MG63 (cell line): ENCODE measurements at regions not wholly inside any gene's neighbourhood (a gene's known extent, or its start where the extent isn't known, plus 50 kb on each side); places are given as distances from the start of the nearest gene placed in this dataset.

Experiments
- DNase-seq: peaks from one replicate; pipeline ENCODE4 v3.0.0-alpha.2; 2020
- H3K27me3 ChIP-seq: fragments of 250-450 bp; sonication (Bioruptor Pico); 2 replicates; pipeline ENCODE4 v1.5.1; 2020; ENCODE audit warnings: mild to moderate bottlenecking, moderate library complexity
- H3K36me3 ChIP-seq: fragments of 250-450 bp; sonication (Bioruptor Pico); 2 replicates; pipeline ENCODE4 v1.5.1; 2020; ENCODE audit warnings: mild to moderate bottlenecking, moderate library complexity
- H3K4me3 ChIP-seq: fragments of 250-450 bp; sonication (Bioruptor Pico); 2 replicates; pipeline ENCODE4 v1.5.1; 2020; ENCODE audit warnings: mild to moderate bottlenecking, moderate library complexity
- H3K9me3 ChIP-seq: fragments of 250-450 bp; sonication (Bioruptor Pico); 2 replicates; pipeline ENCODE4 v1.5.1; 2020; ENCODE audit warnings: mild to moderate bottlenecking, moderate library complexity

DNA sequence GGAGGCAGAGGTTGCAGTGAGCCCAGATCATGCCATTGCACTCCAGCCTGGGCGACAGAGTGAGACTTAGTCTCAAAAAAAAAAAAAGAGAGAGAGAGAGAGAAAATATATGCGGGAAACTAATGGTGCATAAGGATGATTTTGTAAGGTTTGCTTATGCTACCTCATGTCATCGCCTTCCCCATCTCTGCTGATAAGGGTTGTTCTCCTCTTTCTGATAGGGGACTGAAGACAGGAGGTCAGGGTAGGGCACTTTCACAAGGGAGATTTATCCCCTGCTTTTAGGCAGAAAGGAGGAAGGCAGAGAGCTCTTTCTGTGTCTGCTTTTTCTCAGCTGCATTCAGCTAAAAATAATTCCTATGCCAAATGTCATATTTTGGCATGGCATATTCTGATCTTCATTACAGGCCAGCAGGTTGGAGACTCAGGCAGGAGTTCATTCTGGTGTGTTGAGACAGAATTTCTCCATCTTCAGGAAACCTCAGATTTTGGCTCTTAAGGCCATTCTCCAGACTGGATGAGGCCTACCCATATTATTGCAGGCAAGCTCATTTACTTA is 220.2 kb downstream of the AUH start:
- no peaks in the 10 kb centered on the region for H3K36me3 ChIP-seq
- no peak for DNase-seq

DNA sequence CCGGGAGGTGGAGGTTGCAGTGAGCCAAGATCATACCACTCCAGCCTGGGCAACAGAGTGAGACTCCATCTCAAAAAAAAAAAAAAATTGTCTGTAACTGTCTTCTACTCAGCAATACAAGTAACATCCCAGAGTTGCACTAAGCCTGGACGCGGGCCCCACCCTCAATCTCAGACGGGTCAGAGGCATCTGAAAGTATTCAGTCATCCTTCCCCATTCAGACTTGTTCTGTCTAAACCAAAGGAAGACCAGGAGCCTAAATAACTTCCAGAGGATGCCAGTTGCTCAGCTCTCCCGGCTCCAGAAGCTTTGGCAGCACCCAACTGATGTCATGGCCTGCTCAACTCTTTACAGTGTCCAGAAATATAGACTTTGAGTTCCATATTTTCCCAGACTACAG is 218.6 kb downstream of the AUH start:
- Histone ChIP-seq H3K27me3 (no peaks in the 10 kb centered on the region), H3K36me3 (no peaks in the 10 kb centered on the region), H3K4me3 (no peak overlapping the region), H3K9me3 (no peaks in the 10 kb centered on the region)
- no peak for DNase-seq

More for the DNA sequence above, 220.2 kb downstream of the AUH start:
- Histone ChIP-seq H3K9me3 (no peaks in the 10 kb centered on the region), H3K4me3 (no peak overlapping the region), H3K27me3 (no peaks in the 10 kb centered on the region)

DNA sequence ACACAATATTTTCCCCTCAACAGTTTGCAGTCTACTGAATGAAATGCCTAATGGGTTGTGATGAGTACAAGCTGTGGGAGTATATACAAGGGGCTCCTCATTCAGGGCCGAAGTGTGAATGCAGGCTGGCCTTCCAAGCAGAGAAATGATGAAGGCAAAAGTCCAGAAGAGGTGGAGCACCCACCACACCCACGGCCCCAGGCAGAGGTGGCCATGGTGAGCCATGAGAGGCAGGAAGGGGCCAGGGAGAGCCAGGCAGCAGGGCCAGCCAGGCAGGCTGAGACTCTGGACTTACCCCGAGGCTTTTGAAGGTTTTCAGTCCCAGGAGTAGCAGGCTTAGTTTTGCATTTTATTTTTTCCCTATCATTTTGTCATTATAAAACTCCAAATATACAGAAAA is 218.1 kb downstream of the AUH start:
- DNase-seq = no peak
- H3K27me3 ChIP-seq = no peaks in the 10 kb centered on the region
- H3K4me3 ChIP-seq = no peak overlapping the region
- H3K9me3 ChIP-seq = no peaks in the 10 kb centered on the region
- no peaks in the 10 kb centered on the region for H3K36me3 ChIP-seq

DNA sequence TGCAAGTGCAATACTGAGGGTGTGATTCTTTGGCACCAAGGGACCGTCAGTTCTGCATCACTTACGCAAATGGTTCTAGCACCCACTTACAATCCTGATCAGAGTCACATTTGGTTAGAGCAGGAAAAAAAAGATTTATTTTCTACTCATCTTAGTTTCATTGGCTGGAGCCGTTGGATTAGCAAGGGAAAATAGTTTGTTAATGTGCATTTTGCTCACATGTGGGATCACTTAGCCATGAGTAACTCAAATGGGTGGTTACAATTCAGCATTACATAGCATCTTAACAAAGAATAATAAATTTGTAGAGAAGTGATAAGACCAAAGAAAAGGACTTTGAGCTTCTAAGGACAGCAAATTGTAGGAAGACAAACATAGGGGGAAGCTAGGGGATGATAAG is 216.9 kb downstream of the AUH start:
- H3K27me3 ChIP-seq = no peaks in the 10 kb centered on the region
- H3K9me3 ChIP-seq = no peaks in the 10 kb centered on the region
- no peak for DNase-seq
- no peaks in the 10 kb centered on the region for H3K36me3 ChIP-seq
- no peak overlapping the region for H3K4me3 ChIP-seq

DNA sequence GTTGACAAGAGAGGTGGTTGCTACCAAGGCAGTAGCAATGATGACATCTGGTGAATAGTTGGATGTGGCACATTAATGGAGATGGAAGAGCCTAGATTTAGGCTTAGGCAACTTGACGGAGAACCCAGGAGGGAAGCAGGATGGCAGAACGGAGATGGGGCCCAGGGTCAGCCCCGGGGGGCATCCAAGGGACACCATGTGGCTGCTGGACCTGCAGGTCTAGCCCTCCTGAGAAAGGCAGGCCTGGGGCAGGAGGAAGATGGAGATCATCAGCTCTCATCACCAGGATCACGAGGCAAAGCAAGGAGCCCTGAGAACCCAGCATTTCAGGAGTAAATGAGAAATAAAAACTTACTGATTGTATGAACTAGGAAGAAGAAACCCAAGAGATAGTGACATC is 216.2 kb downstream of the AUH start:
- Histone ChIP-seq H3K36me3 (no peaks in the 10 kb centered on the region), H3K4me3 (no peak overlapping the region), H3K27me3 (no peaks in the 10 kb centered on the region), H3K9me3 (no peaks in the 10 kb centered on the region)
- no peak for DNase-seq

DNA sequence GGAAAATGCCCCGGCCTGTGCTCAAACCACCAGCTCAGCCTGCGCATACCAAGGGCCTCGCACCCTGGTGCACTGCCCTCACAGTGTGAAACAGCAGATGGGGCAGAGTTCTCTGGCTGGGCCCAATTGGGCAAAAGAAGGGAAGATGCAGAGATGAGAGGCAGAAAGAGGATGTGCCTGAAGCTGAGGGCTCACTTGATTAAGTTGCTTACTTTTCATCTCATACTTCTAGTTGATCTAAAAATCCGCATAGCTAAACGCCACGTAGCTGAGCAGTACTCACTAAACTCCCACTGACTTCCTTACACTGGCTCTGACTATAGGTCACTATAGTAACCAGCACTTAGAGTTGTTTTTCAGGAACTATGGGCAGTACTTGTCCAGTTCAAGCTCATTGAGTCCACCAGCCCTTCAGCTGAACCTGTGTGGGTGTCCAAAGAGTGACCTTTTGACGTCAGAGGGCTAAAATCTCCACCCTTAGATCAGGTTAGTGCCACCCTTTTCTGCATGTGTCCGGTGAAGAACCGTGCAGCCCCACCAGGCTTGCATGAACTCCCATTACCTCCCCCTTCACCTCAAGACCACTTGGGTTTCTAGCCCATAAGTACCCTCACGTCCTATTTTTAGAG is 215.2 kb downstream of the AUH start:
- DNase-seq = no peak
- Histone ChIP-seq H3K36me3 (no peaks in the 10 kb centered on the region), H3K27me3 (no peaks in the 10 kb centered on the region), H3K4me3 (no peak overlapping the region), H3K9me3 (no peaks in the 10 kb centered on the region)

DNA sequence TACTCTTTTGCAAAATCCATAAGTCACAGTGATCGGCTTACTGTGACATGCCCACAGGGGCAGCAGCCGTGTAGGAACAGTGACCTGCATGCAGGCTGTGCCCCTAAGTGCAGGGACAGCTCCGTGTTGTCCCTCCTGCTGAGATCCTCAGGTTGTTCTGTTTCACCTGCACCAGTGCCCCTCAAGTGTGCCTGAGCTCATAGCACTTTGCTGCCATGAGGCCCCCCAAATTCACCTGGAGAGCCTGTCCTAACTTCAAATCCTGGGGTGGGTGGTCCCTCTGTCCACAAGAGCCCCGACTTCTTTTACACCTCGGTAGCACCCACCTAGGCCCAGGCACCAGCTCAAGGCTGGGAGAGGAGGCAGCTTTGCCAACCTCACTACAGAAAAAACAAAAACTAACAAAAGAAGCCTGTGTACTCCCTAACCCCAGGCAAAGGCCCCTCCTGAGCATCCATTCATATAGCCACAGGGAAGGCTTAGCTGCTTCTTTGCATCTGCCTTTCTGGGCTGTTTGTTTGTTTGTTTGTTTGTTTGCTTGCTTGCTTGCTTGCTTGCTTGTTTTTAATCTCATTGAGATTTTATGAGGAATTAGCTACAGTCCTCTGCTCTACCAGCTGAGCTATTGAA is 214.5 kb downstream of the AUH start:
- H3K27me3 ChIP-seq = no peaks in the 10 kb centered on the region
- H3K9me3 ChIP-seq = no peaks in the 10 kb centered on the region
- H3K4me3 ChIP-seq = no peak overlapping the region
- H3K36me3 ChIP-seq = no peaks in the 10 kb centered on the region
- DNase-seq = no peak

DNA sequence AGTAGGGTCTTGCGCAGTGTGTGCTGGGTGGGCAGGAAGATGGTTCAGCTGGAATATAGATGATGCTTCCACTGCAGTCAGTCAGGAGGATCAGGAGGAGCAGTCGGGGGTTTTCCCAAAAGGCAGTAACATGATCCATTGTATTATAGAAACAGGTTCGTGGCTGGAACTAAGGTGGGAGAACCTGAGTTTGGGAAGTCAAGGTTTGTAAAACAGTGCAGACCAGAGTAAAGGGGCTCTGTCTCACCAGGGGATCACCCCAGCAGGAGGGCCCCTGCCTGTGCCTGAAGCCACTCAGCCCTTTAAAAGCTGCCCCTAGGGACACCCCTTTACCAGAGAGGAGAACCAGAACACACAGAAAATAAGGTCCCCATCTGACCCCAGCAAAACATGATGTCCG is 213.4 kb downstream of the AUH start:
- Histone ChIP-seq H3K27me3 (no peaks in the 10 kb centered on the region), H3K36me3 (no peaks in the 10 kb centered on the region), H3K9me3 (no peaks in the 10 kb centered on the region), H3K4me3 (no peak overlapping the region)
- DNase-seq = no peak

DNA sequence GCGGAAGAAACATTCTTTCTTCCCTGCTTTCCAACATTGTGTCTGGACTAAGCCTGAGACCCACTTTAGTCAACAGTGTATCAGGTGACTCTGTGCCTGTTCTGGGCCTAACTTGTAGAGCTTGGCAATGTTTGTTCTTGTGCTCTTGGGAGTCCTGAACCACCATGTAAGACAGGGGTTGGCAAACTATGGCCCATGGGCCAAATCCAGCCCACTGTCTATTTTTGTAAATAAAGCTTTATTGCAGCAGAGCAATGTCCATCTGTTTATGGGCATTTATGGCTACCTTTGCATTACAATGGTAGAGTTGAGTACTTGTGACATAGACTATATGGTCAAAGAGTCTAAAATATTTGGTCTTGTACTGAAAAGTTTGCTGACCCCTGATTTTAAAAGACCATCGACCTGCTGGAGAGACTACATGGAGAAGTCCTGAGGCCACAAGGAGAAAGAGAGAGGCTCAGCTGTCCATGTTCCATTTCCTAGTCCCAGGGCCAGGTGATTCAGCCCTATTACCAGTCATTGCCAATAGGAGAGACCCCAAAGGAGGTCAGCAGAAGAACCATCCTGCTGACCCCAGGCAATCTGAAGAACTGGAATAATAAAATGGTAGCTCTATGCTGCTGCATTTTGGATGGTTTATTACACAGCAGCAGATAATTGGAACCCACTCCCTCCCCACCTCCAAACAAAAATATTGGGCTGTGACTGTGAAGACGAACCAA is 211.3 kb downstream of the AUH start:
- Histone ChIP-seq H3K27me3 (no peaks in the 10 kb centered on the region), H3K36me3 (no peaks in the 10 kb centered on the region), H3K9me3 (no peaks in the 10 kb centered on the region), H3K4me3 (no peak overlapping the region)
- DNase-seq = no peak

DNA sequence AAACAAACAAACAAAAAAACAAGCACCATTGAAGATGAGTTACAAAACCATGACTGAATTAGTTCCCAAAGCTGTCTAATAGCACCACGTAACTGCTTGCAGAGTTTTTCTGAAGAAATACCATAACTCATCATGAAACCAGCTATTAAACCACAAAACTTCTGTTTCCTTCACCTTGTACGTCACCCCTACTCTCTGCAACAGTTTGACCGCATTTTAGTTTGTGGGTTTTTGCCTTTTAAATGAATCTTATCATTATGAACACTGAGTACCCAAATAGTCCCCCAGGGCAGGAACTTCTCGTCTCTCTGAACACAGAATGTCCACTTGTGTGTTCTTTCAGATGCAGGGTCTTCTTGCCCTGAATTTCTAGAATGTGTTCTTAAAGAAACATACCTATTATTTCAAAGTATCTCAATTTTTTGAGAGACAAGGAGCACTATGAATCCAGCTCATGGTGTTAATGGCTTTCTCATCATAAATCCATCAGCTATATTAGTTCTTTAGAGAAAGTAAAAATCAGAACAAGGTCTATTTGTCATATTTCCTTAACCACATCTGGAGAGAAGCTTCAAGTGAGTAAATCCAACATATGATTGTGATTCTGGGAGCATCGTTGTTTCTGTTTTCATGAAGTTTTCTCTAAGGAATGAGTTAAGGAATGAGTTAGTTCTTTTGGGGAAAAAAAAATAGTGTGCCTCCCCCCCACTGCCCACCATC is 210.6 kb downstream of the AUH start:
- Histone ChIP-seq H3K4me3 (no peak overlapping the region), H3K36me3 (no peaks in the 10 kb centered on the region), H3K27me3 (no peaks in the 10 kb centered on the region), H3K9me3 (no peaks in the 10 kb centered on the region)
- no peak for DNase-seq

DNA sequence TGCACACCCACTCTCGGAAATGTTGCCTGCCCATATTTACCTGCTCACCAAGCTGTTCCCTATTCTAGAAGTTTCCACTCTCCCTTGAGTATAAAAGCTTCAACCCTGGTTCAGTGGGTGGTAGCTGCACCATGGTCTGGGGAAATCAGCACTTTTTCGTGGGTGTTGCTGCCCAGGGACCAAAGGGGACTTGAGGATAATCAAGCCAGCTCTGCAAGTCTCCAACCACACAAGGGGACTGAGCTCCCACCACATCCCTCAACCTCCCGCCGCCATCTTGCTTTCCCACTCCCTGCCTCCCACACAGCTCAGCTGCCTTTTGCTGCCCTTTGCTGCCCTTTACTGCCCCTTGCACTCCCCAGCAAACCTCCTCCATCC is 210.0 kb downstream of the AUH start:
- Histone ChIP-seq H3K36me3 (no peaks in the 10 kb centered on the region), H3K9me3 (no peaks in the 10 kb centered on the region), H3K27me3 (no peaks in the 10 kb centered on the region), H3K4me3 (no peak overlapping the region)
- no peak for DNase-seq

DNA sequence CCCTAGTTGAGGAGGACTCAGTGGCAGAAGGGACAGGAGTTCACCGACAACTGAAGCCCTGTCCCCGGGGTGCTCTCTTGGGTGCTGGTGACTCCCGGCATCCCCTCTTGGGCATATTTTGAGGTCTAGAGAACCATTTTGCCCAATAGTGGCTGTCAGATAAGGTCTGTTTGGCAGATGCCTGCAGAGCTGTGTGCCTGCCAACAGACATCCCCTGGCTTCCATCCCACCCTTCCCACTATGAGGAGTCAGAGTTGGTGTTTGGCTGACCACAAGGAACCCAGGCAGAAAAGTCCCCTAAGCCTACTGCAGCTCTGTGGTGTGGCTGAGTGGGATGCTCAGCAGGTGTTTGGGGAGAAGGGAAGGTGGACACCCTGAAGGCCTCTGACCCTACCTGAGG is 207.0 kb downstream of the AUH start:
- no peaks in the 10 kb centered on the region for H3K27me3 ChIP-seq

DNA sequence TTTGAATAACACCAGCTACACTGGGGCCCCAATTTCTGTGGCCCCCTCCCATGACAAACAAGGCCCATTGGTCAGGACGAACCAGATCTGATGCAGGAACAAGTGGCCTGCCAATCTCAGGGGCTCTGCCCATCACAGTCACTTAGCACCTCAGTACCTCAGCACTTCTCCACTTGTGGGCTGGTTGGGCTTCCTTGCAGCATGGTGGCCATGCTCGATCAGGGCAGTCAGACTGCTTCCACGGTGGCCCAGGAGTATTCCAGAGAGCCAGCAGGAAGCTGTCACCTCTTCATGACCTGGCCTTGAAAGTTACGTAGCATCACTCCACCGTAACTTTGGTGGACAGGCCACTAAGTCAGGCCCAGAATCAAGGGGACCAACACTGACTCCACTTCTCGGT is 206.5 kb downstream of the AUH start:
- DNase-seq = no peak
- H3K9me3 ChIP-seq = no peaks in the 10 kb centered on the region
- no peak overlapping the region for H3K4me3 ChIP-seq
- H3K36me3 ChIP-seq = no peaks in the 10 kb centered on the region
- H3K27me3 ChIP-seq = no peaks in the 10 kb centered on the region

More for the DNA sequence above, 207.0 kb downstream of the AUH start:
- H3K9me3 ChIP-seq = no peaks in the 10 kb centered on the region
- peak; percentile 51 for DNase-seq
- no peak overlapping the region for H3K4me3 ChIP-seq
- H3K36me3 ChIP-seq = no peaks in the 10 kb centered on the region

DNA sequence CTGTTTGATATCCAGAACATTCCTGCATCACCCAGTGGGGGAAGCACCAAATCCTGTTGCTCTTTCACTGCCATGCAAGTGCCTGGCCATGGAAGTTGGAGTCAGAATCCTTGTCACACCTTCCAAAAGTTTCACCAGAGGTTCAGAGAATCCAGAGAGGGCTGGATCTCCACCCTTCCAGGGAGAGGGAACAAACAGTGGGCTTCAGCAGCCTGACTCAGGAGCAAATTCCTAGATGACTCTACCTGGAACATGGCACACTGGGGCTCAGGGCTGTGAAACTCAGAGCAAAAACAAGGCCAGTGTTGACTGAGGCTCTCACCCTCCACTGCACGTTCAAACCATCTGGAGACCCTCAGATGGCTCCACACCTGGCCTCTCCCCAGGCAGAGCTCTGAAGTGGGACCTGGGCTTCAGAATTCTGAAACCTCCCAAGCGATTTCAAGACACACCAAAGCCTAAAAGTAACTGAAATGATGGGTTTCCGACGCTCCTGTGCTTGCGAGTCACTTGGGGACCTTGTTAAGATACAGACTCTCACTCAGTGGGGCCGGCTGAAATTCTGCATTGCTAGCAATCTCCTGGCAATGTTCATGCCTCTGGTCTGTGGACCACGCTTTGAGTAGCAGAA is 205.9 kb downstream of the AUH start:
- DNase-seq = no peak
- Histone ChIP-seq H3K36me3 (no peaks in the 10 kb centered on the region), H3K9me3 (no peaks in the 10 kb centered on the region), H3K27me3 (no peaks in the 10 kb centered on the region), H3K4me3 (no peak overlapping the region)

DNA sequence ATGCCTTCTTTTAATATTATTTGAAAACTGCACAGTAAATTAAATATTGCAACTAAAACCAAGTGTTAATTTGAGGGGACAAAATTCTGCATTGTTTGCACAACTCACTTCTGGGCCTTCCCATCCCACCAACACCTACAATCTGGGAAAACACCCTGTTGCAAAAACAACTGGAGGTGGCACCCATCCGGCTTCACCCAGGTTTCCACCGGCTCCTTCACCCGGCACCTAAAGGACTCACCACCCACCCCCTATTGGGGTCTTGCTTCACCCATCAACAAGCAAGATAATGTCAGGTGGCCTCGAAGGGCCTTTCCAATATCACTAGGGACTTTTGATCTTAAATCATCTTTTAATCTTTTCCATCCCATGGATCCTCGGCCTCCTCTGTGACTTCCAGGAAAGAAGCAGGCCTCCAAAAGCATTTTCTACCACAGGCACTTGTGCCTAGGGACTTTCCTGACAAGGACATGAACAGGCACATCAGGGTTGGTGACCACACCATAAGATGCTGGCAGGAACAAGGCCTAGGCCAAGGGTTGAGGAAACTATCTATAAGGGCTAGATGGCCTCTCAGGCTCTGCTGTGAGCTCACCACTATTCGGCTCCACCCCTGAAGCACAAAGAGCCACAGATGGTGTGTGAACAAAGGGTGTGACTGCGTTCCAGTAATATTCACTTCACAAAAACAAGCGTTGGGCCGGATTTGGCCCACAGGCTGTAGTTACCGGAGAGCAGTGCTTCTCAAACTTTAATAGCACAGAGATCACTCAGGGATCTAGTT is 205.1 kb downstream of the AUH start:
- Histone ChIP-seq H3K9me3 (no peaks in the 10 kb centered on the region), H3K36me3 (no peaks in the 10 kb centered on the region), H3K27me3 (no peaks in the 10 kb centered on the region), H3K4me3 (no peak overlapping the region)
- DNase-seq = no peak

DNA sequence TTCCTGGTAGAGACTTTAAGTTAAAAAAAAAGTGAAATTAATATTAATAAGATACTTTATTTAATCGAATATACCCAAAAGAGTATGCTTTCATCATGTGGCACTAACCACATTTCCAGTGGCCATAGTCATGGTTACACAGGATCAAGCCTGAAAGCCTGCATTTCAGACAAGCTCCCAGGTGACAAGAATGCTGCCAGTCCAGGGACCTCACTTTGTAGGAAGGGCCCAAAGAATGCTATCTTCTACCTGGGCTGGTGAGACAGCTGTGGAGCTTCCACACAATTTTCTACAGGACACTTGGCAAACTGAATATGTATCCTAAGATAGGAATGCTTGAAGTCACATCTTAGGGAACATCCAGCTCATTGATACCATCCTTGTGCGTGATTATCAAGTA is 203.8 kb downstream of the AUH start:
- no peak for DNase-seq
- H3K4me3 ChIP-seq = no peak overlapping the region

More for the DNA sequence above, 203.8 kb downstream of the AUH start:
- H3K9me3 ChIP-seq = no peaks in the 10 kb centered on the region
- H3K27me3 ChIP-seq = no peaks in the 10 kb centered on the region
- no peaks in the 10 kb centered on the region for H3K36me3 ChIP-seq
